ENCODE measurements at regions not wholly inside any gene's neighbourhood (a gene's known extent, or its start where the extent isn't known, plus 50 kb on each side); places are given as distances from the start of the nearest gene placed in this dataset.
"Not testable (repeated sequence)": the region's sequence is repeated elsewhere in the genome, so short reads cannot be mapped to it uniquely, and the experiment has no call there.

GRCh38 chr20:48400009-48400408 lies 427.8 kb downstream of the PREX1 start:
- no peak for DNase-seq

DNA sequence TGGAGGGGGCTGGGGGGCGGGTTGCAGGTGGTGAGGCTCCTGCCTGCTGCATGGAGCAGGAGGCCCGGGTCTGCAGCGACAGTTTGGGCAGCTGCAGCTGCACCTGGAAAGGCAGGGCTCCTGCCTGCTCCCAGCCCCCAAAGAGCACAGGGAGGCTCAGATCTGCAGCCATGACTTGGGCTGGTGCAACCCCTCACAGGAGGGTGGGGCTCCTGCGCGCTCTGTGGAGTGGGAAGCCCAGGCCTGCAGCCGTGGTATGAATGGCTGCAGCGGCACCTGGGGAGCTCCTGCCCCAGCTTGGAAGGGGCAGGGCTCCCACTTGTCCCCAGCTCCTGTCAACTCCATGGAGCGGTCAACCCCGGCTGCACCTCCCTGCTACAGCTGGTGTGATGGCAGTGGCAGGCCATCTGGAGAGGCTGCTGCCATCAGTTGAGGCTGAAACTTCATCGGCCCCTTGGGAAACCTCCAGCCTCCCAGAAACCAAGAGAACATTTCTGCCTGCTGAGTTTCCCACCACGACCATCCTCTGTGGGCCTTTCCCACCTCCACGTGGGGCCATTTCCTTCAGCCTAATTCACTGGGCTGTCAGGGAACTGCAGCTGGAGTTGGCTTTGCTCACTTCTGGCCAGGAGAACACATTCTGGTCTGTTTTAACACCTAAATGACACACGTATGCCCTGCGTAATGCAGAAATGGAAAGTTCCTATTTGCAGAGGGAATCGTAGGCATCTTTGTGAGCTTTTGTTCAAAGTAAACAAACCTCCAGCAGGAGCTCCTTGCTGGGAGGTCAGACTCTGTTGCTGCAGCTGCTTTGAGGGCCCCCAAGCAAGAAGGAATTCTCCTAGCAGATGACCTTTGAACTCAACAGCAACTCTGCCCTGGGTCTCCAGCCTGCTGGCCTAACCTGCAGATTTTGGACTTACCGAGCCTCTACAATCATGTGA lies 429.0 kb downstream of the PREX1 start:
- DNase-seq: no peak

DNA sequence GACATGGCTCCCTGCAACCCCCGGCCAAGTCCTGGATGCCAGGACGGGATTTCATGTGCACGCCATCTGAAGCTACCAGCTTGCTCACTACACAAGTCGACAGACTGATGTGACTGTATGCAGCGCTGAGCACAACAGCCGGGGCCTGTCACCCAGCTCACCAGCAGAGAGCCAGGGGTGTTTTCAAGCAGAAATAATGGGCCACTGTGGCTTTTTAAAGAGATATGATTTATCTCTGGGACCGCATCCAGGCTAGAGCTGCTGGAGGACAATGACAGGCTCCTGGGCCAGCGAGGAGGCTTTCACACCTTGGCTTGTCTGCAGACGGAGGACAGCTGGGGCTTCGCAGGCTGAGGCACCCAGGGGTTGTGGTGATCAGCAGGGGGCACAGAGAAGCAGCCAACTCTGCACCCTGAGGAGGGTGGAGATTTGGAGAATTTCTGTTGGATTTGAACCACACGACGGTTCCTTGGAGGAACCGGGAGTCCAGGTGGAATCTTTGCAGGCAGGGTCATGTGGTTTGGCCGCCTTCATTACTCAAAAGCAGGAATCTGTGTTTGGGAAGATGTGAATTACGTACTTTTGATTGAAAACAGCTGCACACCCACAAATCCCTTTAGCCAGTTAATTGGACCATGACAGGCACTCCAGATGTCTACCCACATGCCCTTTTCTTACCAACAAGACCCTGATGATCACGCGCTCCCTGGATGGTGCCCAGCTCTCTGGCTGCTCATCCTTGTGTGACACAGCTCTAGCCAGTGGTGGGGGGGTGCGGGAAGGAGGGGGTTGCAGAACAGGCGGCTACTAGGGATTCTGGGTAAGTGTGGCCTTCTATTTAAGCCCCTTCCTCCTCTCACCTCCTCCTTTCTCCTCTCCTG lies 430.6 kb downstream of the PREX1 start:
- DNase-seq: not testable (repeated sequence)

DNA sequence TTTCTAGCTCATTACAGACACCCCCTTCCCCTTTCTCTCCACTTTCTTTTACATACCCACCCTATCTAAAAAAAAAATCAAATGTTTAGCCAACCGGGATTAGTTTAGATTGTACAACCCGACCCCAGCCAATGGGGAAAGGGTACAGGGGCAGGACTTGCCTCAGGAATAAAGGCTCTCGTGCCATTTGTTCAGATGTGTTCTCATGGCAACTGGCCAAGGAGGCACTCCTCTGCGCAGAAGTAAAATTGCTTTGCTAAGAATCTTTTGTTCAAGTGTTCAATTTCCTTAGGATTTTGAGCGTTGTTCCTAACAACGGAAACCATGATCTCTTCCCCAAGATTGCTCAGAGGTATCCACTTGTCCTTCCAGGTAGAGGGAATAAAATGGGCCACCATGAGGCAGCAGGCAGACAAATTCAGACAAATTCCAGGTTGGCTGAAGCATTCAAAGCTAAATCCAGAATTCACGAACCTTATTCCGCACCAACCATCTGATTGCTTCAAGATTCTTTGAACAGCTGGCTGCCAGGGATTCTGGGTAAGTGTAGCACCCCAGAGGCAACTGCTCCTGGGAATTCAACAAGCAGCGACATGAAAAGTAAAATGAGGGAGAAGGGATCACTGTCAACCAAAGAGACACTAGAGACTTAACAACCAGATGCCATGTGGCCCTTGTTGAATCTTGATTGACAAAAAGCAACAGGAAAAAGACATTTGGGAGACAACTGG lies 431.8 kb downstream of the PREX1 start:
- DNase-seq: no peak

GRCh38 chr20:48394415-48395081 lies 433.3 kb downstream of the PREX1 start:
- DNase-seq: no peak

DNA sequence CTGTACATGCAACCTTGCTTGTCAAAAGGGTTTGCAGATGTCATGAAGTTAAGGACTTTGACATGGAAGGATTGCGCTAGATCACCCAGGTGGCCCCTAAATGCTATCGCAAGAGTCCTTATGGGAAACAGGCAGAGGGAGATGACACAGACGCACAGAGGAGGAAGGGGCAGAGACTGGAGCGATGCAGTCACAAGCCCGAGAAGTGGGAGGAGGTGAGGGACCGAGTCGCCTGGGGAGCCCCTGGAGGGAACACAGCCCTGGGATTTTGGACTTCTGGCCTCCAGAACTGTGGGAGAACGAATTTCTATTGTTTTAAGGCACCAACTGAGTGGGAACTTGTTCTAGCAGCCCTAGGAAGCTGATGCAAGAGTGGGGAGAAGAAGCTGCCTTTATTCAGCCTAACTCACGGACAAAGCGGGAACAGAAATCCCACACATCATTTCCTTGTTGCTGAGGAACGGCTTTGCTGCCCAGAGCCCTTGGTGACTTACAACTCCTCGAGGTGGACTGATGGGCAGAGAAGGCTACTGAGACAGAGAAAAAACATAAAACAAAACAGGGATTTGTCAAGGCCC lies 434.0 kb downstream of the PREX1 start:
- no peak for DNase-seq

GRCh38 chr20:48393311-48393685 lies 434.5 kb downstream of the PREX1 start:
- no peak for DNase-seq

- DNase-seq: no peak
Measured at GRCh38 chr20:48392407-48393310, 435.1 kb downstream of the PREX1 start.

DNA sequence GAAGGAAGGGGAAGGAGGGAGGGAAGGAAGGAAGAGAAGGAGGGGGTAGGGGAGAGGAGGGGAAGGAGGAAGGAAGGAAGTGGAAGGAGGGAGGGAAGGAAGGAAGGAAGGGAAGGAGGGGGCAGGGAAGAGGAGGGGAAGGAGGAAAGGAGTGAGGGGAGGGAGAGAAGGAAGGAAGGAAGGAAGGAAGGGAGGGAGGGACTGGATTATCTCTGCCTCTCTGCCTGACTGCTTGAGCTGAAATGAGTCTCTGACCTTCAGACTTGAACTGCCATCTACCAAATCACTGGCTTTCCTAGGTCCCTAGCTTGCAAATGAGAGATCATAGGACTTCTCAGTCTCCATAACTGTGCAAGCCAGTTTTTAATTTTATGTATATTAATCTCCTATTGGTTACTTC lies 436.8 kb downstream of the PREX1 start:
- no peak for DNase-seq

GRCh38 chr20:48387675-48388074 lies 440.1 kb downstream of the PREX1 start:
- no peak for DNase-seq

DNA sequence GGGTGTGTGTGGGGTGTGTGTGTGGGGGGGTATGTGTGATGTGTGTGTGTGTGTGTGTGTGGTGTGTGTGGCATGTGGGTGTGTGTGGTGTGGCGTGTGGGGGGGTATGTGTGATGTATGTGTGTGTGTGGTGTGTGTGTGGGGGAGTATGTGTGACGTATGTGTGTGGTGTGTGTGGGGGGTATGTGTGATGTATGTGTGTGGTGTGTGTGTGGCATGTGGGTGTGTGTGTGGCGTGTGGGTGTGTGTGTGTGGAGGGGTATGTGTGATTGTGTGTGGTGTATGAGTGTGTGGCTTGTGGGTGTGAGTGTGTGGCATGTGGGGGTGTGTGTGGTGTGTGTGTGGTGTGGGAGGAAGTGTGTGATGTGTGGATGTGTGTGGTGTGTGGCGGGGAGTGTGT lies 442.3 kb downstream of the PREX1 start:
- DNase-seq: no peak

GRCh38 chr20:48385114-48385513 lies 442.7 kb downstream of the PREX1 start:
- no peak for DNase-seq

- peak; percentile 8 for DNase-seq
Measured at GRCh38 chr20:48384147-48384818, 443.5 kb downstream of the PREX1 start.

GRCh38 chr20:48383252-48383651 lies 444.5 kb downstream of the PREX1 start:
- no peak for DNase-seq

DNA sequence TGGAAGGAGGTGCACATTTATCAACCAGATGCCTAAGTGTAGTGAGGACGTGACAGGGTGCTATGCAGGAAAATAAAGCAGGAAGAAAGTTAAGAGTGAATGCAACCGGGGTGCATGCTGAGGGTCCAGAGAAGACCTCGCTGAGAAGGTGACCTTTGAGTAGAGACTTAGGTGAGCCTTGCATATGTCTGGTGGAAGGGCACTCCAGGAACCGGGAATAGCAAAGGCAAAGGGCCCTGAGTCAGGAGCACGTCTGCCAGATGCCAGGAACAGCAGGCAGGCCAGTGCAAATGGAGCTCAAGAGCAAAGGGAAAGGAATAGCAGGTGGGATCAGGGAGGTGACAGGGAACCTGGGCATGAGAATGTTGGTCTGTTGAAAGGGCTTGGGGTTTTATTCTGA lies 445.5 kb downstream of the PREX1 start:
- no peak for DNase-seq

- no peak for DNase-seq
Measured at GRCh38 chr20:48381353-48382120, 446.3 kb downstream of the PREX1 start.

DNA sequence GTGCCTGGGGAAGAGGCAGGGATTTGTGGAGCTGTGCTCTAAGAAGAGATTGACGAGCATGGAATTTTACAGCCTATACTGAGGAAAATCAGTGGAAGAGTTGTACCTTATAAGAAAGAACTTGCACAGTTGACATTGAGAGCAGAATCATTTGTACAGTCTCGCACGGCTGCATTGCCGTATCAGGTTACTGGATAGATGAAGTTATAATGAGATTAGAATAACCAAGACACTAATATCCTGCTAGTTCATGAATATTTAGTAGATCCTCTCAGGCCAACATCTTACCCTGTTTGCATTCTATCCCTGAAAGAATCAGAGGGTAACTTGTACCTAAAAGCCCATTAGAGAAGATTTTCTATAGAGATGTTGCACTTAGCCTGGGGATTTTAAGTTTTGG lies 447.1 kb downstream of the PREX1 start:
- no peak for DNase-seq

- no peak for DNase-seq
Measured at GRCh38 chr20:48378976-48379675, 448.7 kb downstream of the PREX1 start.

DNA sequence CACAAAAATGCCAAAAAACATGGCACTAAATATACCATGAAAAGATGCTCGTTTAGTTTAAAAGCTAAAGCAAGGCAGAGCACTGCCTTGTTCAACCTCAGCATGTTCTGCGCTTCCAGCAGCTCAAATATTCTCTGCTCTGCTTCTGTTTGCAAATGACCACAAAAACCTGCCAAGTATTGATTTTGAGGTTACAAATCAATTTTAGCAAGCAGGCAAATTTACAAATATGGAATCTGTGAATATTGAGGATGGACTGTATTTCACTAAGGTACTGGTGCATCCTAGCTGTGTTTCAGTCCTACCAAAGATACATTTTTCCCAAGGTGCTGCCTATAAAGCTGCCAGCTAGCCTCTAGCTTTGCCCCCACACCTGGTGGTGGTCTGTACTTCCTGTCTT lies 449.9 kb downstream of the PREX1 start:
- no peak for DNase-seq
